Peyer's patch (tissue), 4 donors: ENCODE measurements at regions not wholly inside any gene's neighbourhood (a gene's known extent, or its start where the extent isn't known, plus 50 kb on each side); places are given as distances from the start of the nearest gene placed in this dataset.

Experiments
- DNase-seq, 3 donors: peaks; one replicate each; pipeline ENCODE4 v3.0.0-alpha.2; 2017 to 2019
- H3K27ac ChIP-seq, 4 donors: fragments of 200-600 bp; sonication (generic); one replicate each; pipeline ENCODE4 v1.5.1; 2016 to 2019
- H3K27me3 ChIP-seq, 2 donors: fragments of 200-600 bp; sonication (generic); one replicate each; pipeline ENCODE4 v1.5.1; 2019
- H3K36me3 ChIP-seq, 3 donors: fragments of 200-600 bp; sonication (generic); one replicate each; pipeline ENCODE4 v1.5.1; 2016 to 2019
- H3K4me1 ChIP-seq, 4 donors: fragments of 200-600 bp; sonication (generic); one replicate each; pipeline ENCODE4 v1.5.1; 2016 to 2019
- H3K4me3 ChIP-seq, 4 donors: fragments of 200-600 bp; sonication (generic); 1 replicate in 3 of 4; 2 replicates in 1 of 4; pipeline ENCODE4 v1.5.1; 2016 to 2019; ENCODE audit warnings: mild to moderate bottlenecking in 1 of 4
- H3K9me3 ChIP-seq, 4 donors: fragments of 200-600 bp; sonication (generic); one replicate each; pipeline ENCODE4 v1.5.1; 2016 to 2019; ENCODE audit warnings: mild to moderate bottlenecking in 1 of 4
- CTCF ChIP-seq, 6 experiments: fragments of 450-650 bp in 4 of 6; fragments of 200-600 bp in 2 of 6; sonication (generic) in 1 of 6; IDR thresholded peaks; one replicate each; pipeline ENCODE4 v1.5.1; 2017 to 2019; ENCODE audit warnings: antibody characterized with exemption in 6 of 6, mild to moderate bottlenecking in 3 of 6, moderate library complexity in 1 of 6
- POLR2A ChIP-seq, 2 donors: fragments of 450-650 bp; IDR thresholded peaks; one replicate each; pipeline ENCODE4 v1.5.1; 2017; ENCODE audit warnings: antibody characterized with exemption in 2 of 2, mild to moderate bottlenecking in 2 of 2, moderate library complexity in 2 of 2

GRCh38 chr5:8081179-8081578, 212.2 kb downstream of the MTRR start:
- H3K36me3 ChIP-seq: no peaks in the 10 kb centered on the region
- H3K4me3 ChIP-seq: no peak overlapping the region
- H3K4me1 ChIP-seq: no peaks in the 10 kb centered on the region
- no peaks in the 10 kb centered on the region for H3K9me3 ChIP-seq
- DNase-seq: no peak
- no peaks in the 10 kb centered on the region for H3K27me3 ChIP-seq
- H3K27ac ChIP-seq: no peak overlapping the region
- TF ChIP-seq POLR2A (IDR thresholded peaks at IDR 0.05) (no peak), CTCF (IDR thresholded peaks at IDR 0.05) (no peak)

- TF ChIP-seq CTCF (IDR thresholded peaks at IDR 0.05) (no peak), POLR2A (IDR thresholded peaks at IDR 0.05) (no peak)
- Histone ChIP-seq H3K4me3 (no peak overlapping the region), H3K4me1 (no peaks in the 10 kb centered on the region), H3K36me3 (no peaks in the 10 kb centered on the region), H3K9me3 (no peaks in the 10 kb centered on the region), H3K27ac (no peak overlapping the region), H3K27me3 (no peaks in the 10 kb centered on the region)
- DNase-seq: no peak
These were observed 224.7 kb downstream of the MTRR start for GRCh38 chr5:8093669-8094068.

GRCh38 chr5:8094304-8094703, 225.4 kb downstream of the MTRR start:
- Histone ChIP-seq H3K27ac (no peak overlapping the region), H3K4me3 (no peak overlapping the region), H3K27me3 (no peaks in the 10 kb centered on the region), H3K36me3 (no peaks in the 10 kb centered on the region), H3K4me1 (no peaks in the 10 kb centered on the region), H3K9me3 (no peaks in the 10 kb centered on the region)
- no peak for DNase-seq
- TF ChIP-seq CTCF (IDR thresholded peaks at IDR 0.05) (no peak), POLR2A (IDR thresholded peaks at IDR 0.05) (no peak)

- Histone ChIP-seq H3K9me3 (no peaks in the 10 kb centered on the region), H3K27ac (no peak overlapping the region), H3K36me3 (no peaks in the 10 kb centered on the region), H3K4me3 (no peak overlapping the region), H3K4me1 (no peaks in the 10 kb centered on the region), H3K27me3 (no peaks in the 10 kb centered on the region)
- TF ChIP-seq CTCF (IDR thresholded peaks at IDR 0.05): no peak
- TF ChIP-seq POLR2A (IDR thresholded peaks at IDR 0.05): no peak
- DNase-seq: no peak
These were observed 228.2 kb downstream of the MTRR start for GRCh38 chr5:8097146-8097545.

- H3K4me1 ChIP-seq: no peaks in the 10 kb centered on the region
- H3K4me3 ChIP-seq: no peak overlapping the region
- no peaks in the 10 kb centered on the region for H3K36me3 ChIP-seq
- no peak for DNase-seq
- H3K27ac ChIP-seq: no peak overlapping the region
- H3K27me3 ChIP-seq: no peaks in the 10 kb centered on the region
- H3K9me3 ChIP-seq: no peaks in the 10 kb centered on the region
- no peak for TF ChIP-seq POLR2A (IDR thresholded peaks at IDR 0.05)
- no peak for TF ChIP-seq CTCF (IDR thresholded peaks at IDR 0.05)
These were observed 229.1 kb downstream of the MTRR start for GRCh38 chr5:8098081-8098480.

- TF ChIP-seq POLR2A (IDR thresholded peaks at IDR 0.05) (no peak), CTCF (IDR thresholded peaks at IDR 0.05) (no peak)
These were observed 233.8 kb downstream of the MTRR start for GRCh38 chr5:8102714-8103113.

More at GRCh38 chr5:8102714-8103113, 233.8 kb downstream of the MTRR start:
- Histone ChIP-seq H3K36me3 (no peaks in the 10 kb centered on the region), H3K27me3 (no peaks in the 10 kb centered on the region), H3K27ac (no peak overlapping the region), H3K4me1 (no peaks in the 10 kb centered on the region), H3K9me3 (no peaks in the 10 kb centered on the region), H3K4me3 (no peak overlapping the region)
- DNase-seq: no peak
